Prostate gland (tissue), 2 donors: ENCODE measurements at regions not wholly inside any gene's neighbourhood (a gene's known extent, or its start where the extent isn't known, plus 50 kb on each side); places are given as distances from the start of the nearest gene placed in this dataset.
"Not testable (repeated sequence)": the region's sequence is repeated elsewhere in the genome, so short reads cannot be mapped to it uniquely, and the experiment has no call there.

Experiments used
- DNase-seq: peaks from one replicate; pipeline ENCODE4 v3.0.0-alpha.2; 2019; ENCODE audit warnings: low spot score
- H3K27ac ChIP-seq, 2 donors: fragments of 200-600 bp; sonication (generic); 2 replicates each; pipeline ENCODE4 v1.5.1; 2017 to 2019
- H3K27me3 ChIP-seq: fragments of 200-600 bp; sonication (generic); replicated peaks from 2 replicates; pipeline ENCODE4 v1.5.1; 2019; ENCODE audit not compliant: insufficient read depth
- H3K36me3 ChIP-seq, 2 donors: fragments of 200-600 bp; sonication (generic); 1 replicate in 1 of 2; 2 replicates in 1 of 2; pipeline versions ENCODE4 v1.5.1 to v1.8.1; 2017 to 2019
- H3K4me1 ChIP-seq: fragments of 200-600 bp; sonication (generic); replicated peaks from 2 replicates; pipeline ENCODE4 v1.5.1; 2019
- H3K4me3 ChIP-seq, 2 donors: fragments of 200-600 bp; sonication (generic); 2 replicates each; pipeline ENCODE4 v1.5.1; 2017 to 2019
- H3K9me3 ChIP-seq: fragments of 200-600 bp; sonication (generic); 2 replicates; pipeline ENCODE4 v1.5.1; 2017
- POLR2A ChIP-seq: fragments of 450-650 bp; IDR thresholded peaks from one replicate; pipeline ENCODE4 v1.6.1; 2016; ENCODE audit warnings: antibody characterized with exemption, mild to moderate bottlenecking
- POLR2AphosphoS5 ChIP-seq: sonication (generic); formaldehyde crosslinking; IDR thresholded peaks from one replicate; pipeline ENCODE4 v1.6.1; 2017; ENCODE audit warnings: antibody characterized with exemption
- WGBS: methylation state at CpG from one replicate; pipeline ENCODE4 v1.1.5; 2018; 5-methylcytosine and 5-hydroxymethylcytosine counted together
- intact Hi-C: fragments of 100-400 bp; cut with DNase I; formaldehyde crosslinking; loops from one replicate; pipeline ENCODE4 v1.14.2; 2022
- TF ChIP-seq, protein P1 (sequence below), 4 experiments: fragments of 200-600 bp in 2 of 4; fragments of 450-650 bp in 2 of 4; sonication (generic) in 2 of 4; IDR thresholded peaks; 1 replicate in 3 of 4; 2 replicates in 1 of 4; pipeline ENCODE4 v1.5.1; 2016 to 2019; ENCODE audit warnings: antibody characterized with exemption in 4 of 4, mild to moderate bottlenecking in 2 of 4, moderate library complexity in 2 of 4

DNA sequence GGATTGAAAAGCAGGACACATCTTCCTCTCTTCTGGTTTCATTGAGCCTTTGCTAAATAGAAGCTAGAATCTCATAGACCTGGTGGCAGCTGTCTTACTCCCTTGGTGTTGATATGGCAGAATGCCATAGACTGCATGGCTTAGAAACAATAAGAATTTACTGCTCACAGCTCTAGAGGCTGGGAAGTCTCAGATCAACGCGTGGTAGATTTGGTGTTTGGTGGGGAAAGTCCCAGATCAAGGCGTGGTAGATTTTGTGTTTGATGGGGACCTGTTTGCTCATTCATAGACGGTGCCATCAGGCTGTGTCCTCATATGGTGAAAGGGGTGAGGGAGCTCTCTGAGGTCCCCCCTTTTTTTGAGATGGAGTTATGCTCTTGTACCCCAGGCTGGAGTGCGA is 57.6 kb upstream of the PPP2R3B start:
- Histone ChIP-seq H3K9me3 (no peaks in the 10 kb centered on the region), H3K36me3 (no peaks in the 10 kb centered on the region), H3K27ac (no peak overlapping the region), H3K27me3 (no peaks in the 10 kb centered on the region), H3K4me1 (no peaks in the 10 kb centered on the region), H3K4me3 (no peak overlapping the region)
- no peak for DNase-seq
- intact Hi-C loops: no loop called here
- WGBS: 70% methylated on average over 5 of the region's 5 CpGs
- TF ChIP-seq, protein P1, sequence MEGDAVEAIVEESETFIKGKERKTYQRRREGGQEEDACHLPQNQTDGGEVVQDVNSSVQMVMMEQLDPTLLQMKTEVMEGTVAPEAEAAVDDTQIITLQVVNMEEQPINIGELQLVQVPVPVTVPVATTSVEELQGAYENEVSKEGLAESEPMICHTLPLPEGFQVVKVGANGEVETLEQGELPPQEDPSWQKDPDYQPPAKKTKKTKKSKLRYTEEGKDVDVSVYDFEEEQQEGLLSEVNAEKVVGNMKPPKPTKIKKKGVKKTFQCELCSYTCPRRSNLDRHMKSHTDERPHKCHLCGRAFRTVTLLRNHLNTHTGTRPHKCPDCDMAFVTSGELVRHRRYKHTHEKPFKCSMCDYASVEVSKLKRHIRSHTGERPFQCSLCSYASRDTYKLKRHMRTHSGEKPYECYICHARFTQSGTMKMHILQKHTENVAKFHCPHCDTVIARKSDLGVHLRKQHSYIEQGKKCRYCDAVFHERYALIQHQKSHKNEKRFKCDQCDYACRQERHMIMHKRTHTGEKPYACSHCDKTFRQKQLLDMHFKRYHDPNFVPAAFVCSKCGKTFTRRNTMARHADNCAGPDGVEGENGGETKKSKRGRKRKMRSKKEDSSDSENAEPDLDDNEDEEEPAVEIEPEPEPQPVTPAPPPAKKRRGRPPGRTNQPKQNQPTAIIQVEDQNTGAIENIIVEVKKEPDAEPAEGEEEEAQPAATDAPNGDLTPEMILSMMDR (IDR thresholded peaks at IDR 0.05): no peak
- no peak for TF ChIP-seq POLR2A
- no peak for TF ChIP-seq POLR2AphosphoS5

DNA sequence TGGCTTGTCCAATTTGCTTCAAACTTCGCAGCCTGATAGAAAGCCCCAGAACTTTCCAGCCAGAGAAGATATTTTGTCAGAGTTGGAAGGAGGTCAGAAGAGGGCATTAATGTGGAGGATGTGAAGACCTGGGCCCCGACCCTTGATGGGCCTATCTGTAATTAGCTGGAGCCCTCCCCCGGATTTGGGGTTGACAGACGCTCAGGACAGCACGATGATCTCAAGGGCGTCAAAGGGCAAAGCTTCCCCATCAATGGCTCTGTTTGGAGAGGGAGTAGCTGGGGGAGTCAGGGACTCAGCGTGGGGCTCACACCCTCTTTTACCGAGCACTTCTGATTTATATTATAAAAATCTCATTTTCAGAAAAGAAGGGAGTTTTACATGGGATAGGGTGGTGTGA is 59.0 kb upstream of the PPP2R3B start:
- Histone ChIP-seq H3K27me3 (no peaks in the 10 kb centered on the region), H3K4me1 (no peaks in the 10 kb centered on the region), H3K27ac (no peak overlapping the region), H3K4me3 (no peak overlapping the region), H3K36me3 (no peaks in the 10 kb centered on the region), H3K9me3 (no peaks in the 10 kb centered on the region)
- DNase-seq: no peak
- intact Hi-C loops: no loop called here
- TF ChIP-seq POLR2AphosphoS5: no peak
- TF ChIP-seq, protein P1 (IDR thresholded peaks at IDR 0.05): no peak
- TF ChIP-seq POLR2A: no peak
- 37% methylated on average over 8 of the region's 8 CpGs for WGBS

DNA sequence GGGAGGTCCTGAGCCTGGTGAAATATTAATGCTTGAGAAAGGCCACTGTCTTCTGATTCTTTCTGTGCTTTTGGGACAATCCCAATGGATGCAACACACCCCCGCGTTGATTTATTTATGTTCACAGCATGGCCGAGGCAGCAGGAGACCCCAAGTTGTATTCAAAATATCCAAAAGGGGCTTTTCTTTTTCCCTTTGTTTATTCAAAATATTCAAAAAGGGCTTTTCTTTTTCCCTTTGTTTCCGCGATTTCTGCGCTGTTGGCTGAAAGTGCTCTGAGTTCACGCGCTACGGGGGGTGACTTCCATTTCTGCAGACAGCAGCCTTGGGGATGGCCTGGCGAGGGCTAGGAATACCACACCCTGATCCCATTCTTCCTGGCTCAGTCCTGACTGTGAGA is 59.5 kb upstream of the PPP2R3B start:
- Histone ChIP-seq H3K4me3 (no peak overlapping the region), H3K27me3 (no peaks in the 10 kb centered on the region), H3K9me3 (no peaks in the 10 kb centered on the region), H3K4me1 (no peaks in the 10 kb centered on the region), H3K27ac (no peak overlapping the region), H3K36me3 (no peaks in the 10 kb centered on the region)
- intact Hi-C loops: no loop called here
- TF ChIP-seq POLR2A: no peak
- TF ChIP-seq, protein P1 (IDR thresholded peaks at IDR 0.05): no peak
- TF ChIP-seq POLR2AphosphoS5: no peak
- 20% methylated on average over 10 of the region's 10 CpGs for WGBS
- no peak for DNase-seq

DNA sequence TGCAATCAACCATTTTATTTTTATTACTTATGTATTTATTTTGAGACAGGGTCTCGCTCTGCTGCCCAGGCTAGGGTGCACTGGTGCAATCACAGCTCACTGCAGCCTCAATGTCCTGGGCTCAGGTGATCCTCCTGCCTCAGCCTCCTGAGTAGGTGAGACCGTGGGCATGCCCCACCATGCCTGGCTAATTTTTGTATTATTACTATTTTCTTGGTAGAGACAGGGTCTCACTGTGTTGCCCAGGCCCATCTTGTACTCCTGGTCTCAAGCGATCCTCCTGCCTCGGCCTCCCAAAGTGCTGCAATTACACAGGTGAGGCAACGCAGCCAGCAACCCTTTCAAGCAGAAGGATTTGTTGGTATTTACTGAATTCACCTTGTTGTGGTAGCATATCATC is 60.3 kb upstream of the PPP2R3B start:
- Histone ChIP-seq H3K9me3 (no peaks in the 10 kb centered on the region), H3K36me3 (no peaks in the 10 kb centered on the region), H3K4me3 (no peak overlapping the region), H3K27me3 (no peaks in the 10 kb centered on the region), H3K4me1 (no peaks in the 10 kb centered on the region), H3K27ac (no peak overlapping the region)
- DNase-seq: no peak
- 83% methylated on average over 5 of the region's 5 CpGs for WGBS
- intact Hi-C loops: no loop called here
- TF ChIP-seq POLR2A (no peak), POLR2AphosphoS5 (no peak)
- TF ChIP-seq, protein P1 (IDR thresholded peaks at IDR 0.05): no peak

DNA sequence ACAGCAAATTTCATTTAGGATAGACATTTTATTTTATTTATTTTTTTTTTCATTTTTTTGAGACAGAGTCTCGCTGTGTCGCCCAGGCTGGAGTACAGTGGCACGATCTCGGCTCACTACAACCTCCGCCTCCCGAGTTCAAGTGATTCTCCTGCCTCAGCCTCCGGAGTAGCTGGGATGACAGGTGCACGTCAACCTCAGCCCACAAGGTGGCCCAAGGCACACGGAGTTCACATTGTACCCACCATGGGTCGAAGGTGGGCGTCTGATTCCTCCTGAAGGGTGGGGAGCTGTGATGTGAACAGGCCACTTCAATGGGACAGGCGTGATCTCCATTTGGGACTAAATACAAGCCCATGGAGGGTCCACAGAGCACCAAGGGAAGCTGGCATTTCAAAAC is 65.0 kb upstream of the PPP2R3B start:
- H3K4me3 ChIP-seq, H3K27me3 ChIP-seq, intact Hi-C loops, H3K36me3 ChIP-seq, DNase-seq, H3K9me3 ChIP-seq, H3K4me1 ChIP-seq, H3K27ac ChIP-seq: not testable (repeated sequence)
- WGBS: 57% methylated on average over 12 of the region's 12 CpGs

DNA sequence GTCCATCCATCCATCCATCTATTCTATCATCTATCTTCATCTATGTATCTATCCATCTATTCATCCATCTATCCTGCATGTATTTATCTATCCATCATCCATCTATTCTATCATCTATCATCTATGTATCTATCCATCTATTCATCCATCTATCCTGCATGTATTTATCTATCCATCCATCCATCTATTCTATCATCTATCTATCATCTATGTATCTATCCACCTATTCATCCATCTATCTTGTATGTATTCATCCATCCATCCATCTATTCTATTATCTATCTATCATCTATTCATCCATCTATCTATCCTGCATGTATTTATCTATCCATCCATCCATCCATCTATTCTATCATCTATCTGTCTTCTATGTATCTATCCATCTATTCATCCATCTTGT is 65.9 kb upstream of the PPP2R3B start:
- DNase-seq: no peak
- intact Hi-C loops: no loop called here
- Histone ChIP-seq H3K36me3 (no peaks in the 10 kb centered on the region), H3K4me1 (no peaks in the 10 kb centered on the region), H3K27ac (no peak overlapping the region), H3K9me3 (no peaks in the 10 kb centered on the region), H3K4me3 (no peak overlapping the region), H3K27me3 (no peaks in the 10 kb centered on the region)
- TF ChIP-seq POLR2AphosphoS5 (no peak), POLR2A (no peak)
- TF ChIP-seq, protein P1 (IDR thresholded peaks at IDR 0.05): no peak

DNA sequence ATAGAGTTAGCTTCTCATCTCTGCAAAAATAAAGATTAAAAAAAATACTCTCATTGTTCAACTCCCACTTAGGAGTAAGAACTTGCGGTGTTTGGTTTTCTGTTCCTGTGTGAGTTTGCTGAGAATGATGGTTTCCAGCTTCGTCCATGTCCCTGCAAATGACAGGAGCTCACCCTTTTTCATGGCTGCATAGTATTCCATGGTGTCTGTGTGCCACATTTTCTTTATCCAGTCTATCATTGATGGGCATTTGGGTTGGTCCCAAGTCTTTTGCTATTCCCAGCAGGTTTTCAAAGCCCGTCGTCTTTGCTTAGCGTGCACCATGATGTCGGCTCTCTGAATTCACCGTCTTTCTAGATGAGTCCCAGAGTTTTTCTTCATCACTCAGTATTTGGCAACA is 67.8 kb upstream of the PPP2R3B start:
- H3K27me3 ChIP-seq, DNase-seq, intact Hi-C loops, H3K4me1 ChIP-seq, H3K9me3 ChIP-seq, H3K4me3 ChIP-seq, H3K27ac ChIP-seq, H3K36me3 ChIP-seq: not testable (repeated sequence)
- WGBS: 96% methylated on average over 7 of the region's 7 CpGs
